CD14-positive monocyte (primary cell): ENCODE measurements at regions not wholly inside any gene's neighbourhood (a gene's known extent, or its start where the extent isn't known, plus 50 kb on each side); places are given as distances from the start of the nearest gene placed in this dataset.
A peak's percentile ranks its signal among the peaks of the same experiment; 100 is the strongest.

Source experiments
- DNase-seq, 3 donors: peaks; one replicate each; pipeline ENCODE4 v3.0.0-alpha.2; 2011 to 2022
- H2AFZ ChIP-seq: 2 replicates; pipeline ENCODE4 v1.6.0; 2012; ENCODE audit warnings: mild to moderate bottlenecking, low read depth, low read length, inconsistent platforms; ENCODE audit not compliant: insufficient read depth, poor library complexity, severe bottlenecking
- H3K27ac ChIP-seq, 2 donors: 1 replicate in 1 of 2; 2 replicates in 1 of 2; pipeline ENCODE4 v1.5.1; 2012 to 2013; ENCODE audit warnings: low read length in 2 of 2, control low read depth in 1 of 2, inconsistent platforms in 1 of 2, low read depth in 1 of 2, mild to moderate bottlenecking in 1 of 2
- H3K27me3 ChIP-seq, 2 donors: one replicate each; pipeline versions ENCODE4 v1.6.0 to v1.6.1; 2011 to 2013; ENCODE audit warnings: low read length in 2 of 2; ENCODE audit not compliant: control insufficient read depth in 2 of 2, insufficient read depth in 2 of 2
- H3K36me3 ChIP-seq, 2 donors: replicated peaks in 1 of 2; 1 replicate in 1 of 2; 2 replicates in 1 of 2; pipeline versions ENCODE4 v1.5.1 to v1.6.1; 2012 to 2013; ENCODE audit warnings: low read length in 2 of 2, control low read depth in 1 of 2, inconsistent platforms in 1 of 2, mild to moderate bottlenecking in 1 of 2; ENCODE audit not compliant: insufficient read depth in 2 of 2, control insufficient read depth in 1 of 2
- H3K4me1 ChIP-seq, 2 donors: 1 replicate in 1 of 2; 2 replicates in 1 of 2; pipeline versions ENCODE4 v1.5.1 to v1.6.1; 2012 to 2013; ENCODE audit warnings: low read length in 2 of 2, control low read depth in 1 of 2, inconsistent platforms in 1 of 2, mild to moderate bottlenecking in 1 of 2, moderate library complexity in 1 of 2; ENCODE audit not compliant: insufficient read depth in 2 of 2, control insufficient read depth in 1 of 2
- H3K4me2 ChIP-seq: replicated peaks from 2 replicates; pipeline ENCODE3; 2012; ENCODE audit warnings: low read length, moderate library complexity, mild to moderate bottlenecking; ENCODE audit not compliant: poor library complexity, severe bottlenecking; ENCODE audit errors: extremely low read depth
- H3K4me3 ChIP-seq, 3 experiments: fragments of 200-600 bp in 1 of 3; sonication (generic) in 1 of 3; replicated peaks in 1 of 3; 1 replicate in 2 of 3; 2 replicates in 1 of 3; pipeline ENCODE4 v1.5.1; 2011 to 2013; ENCODE audit warnings: low read length in 3 of 3, mild to moderate bottlenecking in 3 of 3, control low read depth in 2 of 3, low read depth in 2 of 3, inconsistent platforms in 1 of 3, moderate library complexity in 1 of 3
- H3K79me2 ChIP-seq: 2 replicates; pipeline ENCODE4 v1.6.0; 2012; ENCODE audit warnings: mild to moderate bottlenecking, control low read depth, inconsistent platforms, low read length, moderate library complexity; ENCODE audit not compliant: insufficient read depth
- H3K9ac ChIP-seq: 2 replicates; pipeline ENCODE4 v1.6.0; 2017; ENCODE audit warnings: low read length, mild to moderate bottlenecking; ENCODE audit not compliant: insufficient read depth, poor library complexity, severe bottlenecking
- H3K9me3 ChIP-seq, 2 donors: replicated peaks in 1 of 2; 1 replicate in 1 of 2; 2 replicates in 1 of 2; pipeline versions ENCODE4 v1.5.1 to v1.6.1; 2012 to 2013; ENCODE audit warnings: low read length in 2 of 2, control low read depth in 1 of 2; ENCODE audit not compliant: control insufficient read depth in 1 of 2, insufficient read depth in 1 of 2
- H4K20me1 ChIP-seq: 2 replicates; pipeline ENCODE4 v1.6.0; 2012; ENCODE audit warnings: mild to moderate bottlenecking, low read length, control low read depth, moderate library complexity; ENCODE audit not compliant: insufficient read depth
- H3K27ac Mint-ChIP-seq, 7 donors: one replicate each; pipeline ENCODE4 v1.8.0; 2020; ENCODE audit warnings: mild to moderate bottlenecking in 7 of 7, mixed read lengths in 7 of 7, moderate library complexity in 6 of 7, inconsistent platforms in 2 of 7
- H3K27me3 Mint-ChIP-seq, 3 donors: one replicate each; pipeline ENCODE4 v1.8.0; 2021 to 2022; ENCODE audit warnings: low read depth in 3 of 3, mild to moderate bottlenecking in 3 of 3, mixed read lengths in 3 of 3, moderate library complexity in 3 of 3, inconsistent platforms in 1 of 3
- H3K36me3 Mint-ChIP-seq, 2 donors: one replicate each; pipeline ENCODE4 v1.8.0; 2020; ENCODE audit warnings: mixed read lengths in 2 of 2, inconsistent platforms in 1 of 2, mild to moderate bottlenecking in 1 of 2
- H3K4me1 Mint-ChIP-seq: one replicate; pipeline ENCODE4 v1.8.0; 2020; ENCODE audit warnings: mild to moderate bottlenecking, mixed read lengths
- H3K4me3 Mint-ChIP-seq, 2 donors: one replicate each; pipeline ENCODE4 v1.8.0; 2020; ENCODE audit warnings: mild to moderate bottlenecking in 2 of 2, mixed read lengths in 2 of 2, moderate library complexity in 1 of 2
- H3K9me3 Mint-ChIP-seq, 7 donors: one replicate each; pipeline ENCODE4 v1.8.0; 2020 to 2022; ENCODE audit warnings: mixed read lengths in 7 of 7, mild to moderate bottlenecking in 6 of 7, moderate library complexity in 6 of 7, inconsistent platforms in 2 of 7
- CTCF ChIP-seq: fragments of 200-600 bp; IDR thresholded peaks from one replicate; pipeline ENCODE4 v1.8.0; 2022; ENCODE audit warnings: antibody characterized with exemption, mild to moderate bottlenecking
- WGBS: methylation state at CpG from one replicate; pipeline ENCODE4 v1.1.5; 2013; ENCODE audit warnings: missing lambda C conversion rate; ENCODE audit not compliant: insufficient coverage; 5-methylcytosine and 5-hydroxymethylcytosine counted together
- intact Hi-C, 2 donors: fragments of 100-400 bp; cut with micrococcal nuclease; formaldehyde crosslinking; loops; one replicate each; pipeline versions ENCODE4 v1.15.0 to v1.15.1; 2023

- Histone ChIP-seq H3K79me2 (no peaks in the 10 kb centered on the region), H3K4me1 (no peaks in the 10 kb centered on the region), H3K27ac (no peak overlapping the region), H3K27me3 (no peaks in the 10 kb centered on the region), H3K9ac (no peak overlapping the region), H3K36me3 (no peaks in the 10 kb centered on the region), H3K4me2 (no peak overlapping the region), H3K9me3 (peaks cover 71 to 74% of the 10 kb centered on the region in 2 donors), H4K20me1 (no peaks in the 10 kb centered on the region), H2AFZ (no peak overlapping the region), H3K4me3 (no peak overlapping the region)
- Mint-ChIP-seq H3K9me3 (peaks cover 46 to 76% (median 58%) of the 10 kb centered on the region in 7 donors), H3K4me3 (no peak overlapping the region), H3K27ac (no peak overlapping the region), H3K36me3 (no peaks in the 10 kb centered on the region), H3K4me1 (no peaks in the 10 kb centered on the region), H3K27me3 (peaks cover 0 to 2% (median 2%) of the 10 kb centered on the region in 3 donors)
- 98% methylated on average over 8 of the region's 16 CpGs for WGBS
- TF ChIP-seq CTCF = no peak
- intact Hi-C loops = no loop called here
- no peak for DNase-seq
These were observed 961.2 kb downstream of the RPA4 start for GRCh38 chrX:97844943-97845342.

- H3K79me2 ChIP-seq = no peaks in the 10 kb centered on the region
- H3K27me3 Mint-ChIP-seq = peaks cover 0 to 2% (median 2%) of the 10 kb centered on the region in 3 donors
- H2AFZ ChIP-seq = no peak overlapping the region
- no peaks in the 10 kb centered on the region for H4K20me1 ChIP-seq
- no peak overlapping the region for H3K4me2 ChIP-seq
- intact Hi-C loops = no loop called here
- no peaks in the 10 kb centered on the region for H3K4me1 Mint-ChIP-seq
- no peaks in the 10 kb centered on the region for H3K4me1 ChIP-seq
- H3K27ac Mint-ChIP-seq = peak overlapping the region in 1 of 7 donors; percentile 47
- no peak overlapping the region for H3K9ac ChIP-seq
- no peaks in the 10 kb centered on the region for H3K36me3 Mint-ChIP-seq
- H3K9me3 ChIP-seq = peaks cover 71 to 74% of the 10 kb centered on the region in 2 donors
- H3K4me3 ChIP-seq = no peak overlapping the region
- H3K9me3 Mint-ChIP-seq = peaks cover 46 to 76% (median 58%) of the 10 kb centered on the region in 7 donors
- H3K27ac ChIP-seq = no peak overlapping the region
- no peaks in the 10 kb centered on the region for H3K27me3 ChIP-seq
- H3K36me3 ChIP-seq = no peaks in the 10 kb centered on the region
- H3K4me3 Mint-ChIP-seq = no peak overlapping the region
- 100% methylated on average over 9 of the region's 18 CpGs for WGBS
- no peak for DNase-seq
- TF ChIP-seq CTCF = no peak
These were observed 961.7 kb downstream of the RPA4 start for GRCh38 chrX:97845451-97845850.
